GM23338 (cell line): ENCODE measurements at regions not wholly inside any gene's neighbourhood (a gene's known extent, or its start where the extent isn't known, plus 50 kb on each side); places are given as distances from the start of the nearest gene placed in this dataset.

ENCODE experiments used
- ATAC-seq: fragments of 200-7000 bp; cut with Tn5 transposase; 3 replicates; pipeline ENCODE4 v1.9.1; 2020
- DNase-seq: peaks from one replicate; pipeline ENCODE4 v3.0.0-alpha.2; 2015; ENCODE audit warnings: low spot score
- H2AFZ ChIP-seq: fragments of 200-600 bp; sonication (generic); 2 replicates; pipeline ENCODE4 v1.8.0; 2016; ENCODE audit warnings: antibody characterized with exemption, mild to moderate bottlenecking, moderate library complexity
- H3F3A ChIP-seq: fragments of 200-600 bp; sonication (generic); replicated peaks from 2 replicates; pipeline ENCODE4 v1.8.0; 2017; ENCODE audit warnings: antibody characterized with exemption, mixed run types, low read depth
- H3K27ac ChIP-seq: fragments of 200-600 bp; sonication (generic); 2 replicates; pipeline ENCODE4 v1.6.1; 2016; ENCODE audit warnings: low read depth
- H3K27me3 ChIP-seq: fragments of 200-600 bp; sonication (generic); 2 replicates; pipeline ENCODE4 v1.8.0; 2016; ENCODE audit warnings: mild to moderate bottlenecking, mixed run types, moderate library complexity; ENCODE audit not compliant: insufficient read depth
- H3K36me3 ChIP-seq: fragments of 200-600 bp; sonication (generic); 2 replicates; pipeline ENCODE4 v1.8.0; 2016; ENCODE audit warnings: mild to moderate bottlenecking; ENCODE audit not compliant: insufficient read depth
- H3K4me1 ChIP-seq: fragments of 200-600 bp; sonication (generic); 2 replicates; pipeline ENCODE4 v1.8.0; 2016; ENCODE audit warnings: mild to moderate bottlenecking, moderate library complexity; ENCODE audit not compliant: insufficient read depth
- H3K4me2 ChIP-seq: fragments of 200-600 bp; sonication (generic); 2 replicates; pipeline ENCODE4 v1.7.1; 2017; ENCODE audit warnings: mixed run types
- H3K4me3 ChIP-seq: fragments of 200-600 bp; sonication (generic); 2 replicates; pipeline ENCODE4 v1.6.1; 2016; ENCODE audit warnings: mixed run types
- H3K79me2 ChIP-seq: fragments of 200-600 bp; sonication (generic); replicated peaks from 2 replicates; pipeline ENCODE4 v1.8.0; 2017; ENCODE audit warnings: mild to moderate bottlenecking; ENCODE audit not compliant: insufficient read depth
- H3K9me2 ChIP-seq: fragments of 200-600 bp; sonication (generic); 2 replicates; pipeline ENCODE4 v1.8.0; 2017; ENCODE audit not compliant: insufficient read depth
- H4K20me1 ChIP-seq: fragments of 200-600 bp; sonication (generic); replicated peaks from 2 replicates; pipeline ENCODE4 v1.8.0; 2017; ENCODE audit warnings: mild to moderate bottlenecking; ENCODE audit not compliant: insufficient read depth
- H3K27ac Mint-ChIP-seq: 2 replicates; pipeline ENCODE4 v1.8.0; 2020; ENCODE audit warnings: inconsistent platforms, mild to moderate bottlenecking, moderate library complexity, mixed read lengths
- H3K27me3 Mint-ChIP-seq: 3 replicates; pipeline ENCODE4 v1.8.0; 2022; ENCODE audit warnings: low read depth, mild to moderate bottlenecking, moderate library complexity, mixed read lengths, inconsistent platforms; ENCODE audit not compliant: insufficient read depth, poor library complexity
- H3K36me3 Mint-ChIP-seq: 3 replicates; pipeline ENCODE4 v1.8.0; 2021; ENCODE audit warnings: low read depth, mild to moderate bottlenecking, inconsistent platforms, moderate library complexity, mixed read lengths
- H3K4me1 Mint-ChIP-seq: 3 replicates; pipeline ENCODE4 v1.8.0; 2020; ENCODE audit warnings: mild to moderate bottlenecking, inconsistent platforms, mixed read lengths
- H3K4me3 Mint-ChIP-seq: 3 replicates; pipeline ENCODE4 v1.8.0; 2021; ENCODE audit warnings: moderate library complexity, mild to moderate bottlenecking, inconsistent platforms, mixed read lengths
- H3K9me3 Mint-ChIP-seq: 3 replicates; pipeline ENCODE4 v1.8.0; 2020; ENCODE audit warnings: moderate library complexity, mild to moderate bottlenecking, inconsistent platforms, mixed read lengths
- CREB1 ChIP-seq: fragments of 250-450 bp; sonication (Bioruptor Pico); IDR thresholded peaks from 2 replicates; pipeline ENCODE4 v1.5.0; 2020; ENCODE audit warnings: low read depth, mild to moderate bottlenecking, moderate library complexity
- EZH2 ChIP-seq: fragments of 200-600 bp; sonication (generic); IDR thresholded peaks from one replicate; pipeline ENCODE4 v1.8.0; 2017; ENCODE audit warnings: antibody characterized with exemption, mild to moderate bottlenecking, low read depth; ENCODE audit not compliant: unreplicated experiment
- EZH2phosphoT487 ChIP-seq: fragments of 200-600 bp; sonication (generic); IDR thresholded peaks from one replicate; pipeline ENCODE4 v1.8.1; 2018; ENCODE audit warnings: antibody characterized with exemption; ENCODE audit not compliant: unreplicated experiment
- JUNB ChIP-seq: IDR thresholded peaks from one replicate; pipeline ENCODE4 v1.6.1; 2016; ENCODE audit warnings: antibody characterized with exemption; ENCODE audit not compliant: unreplicated experiment
- NANOG ChIP-seq: IDR thresholded peaks from 2 replicates; pipeline ENCODE4 v1.6.1; 2016; ENCODE audit warnings: antibody characterized with exemption, borderline replicate concordance
- STAT1 ChIP-seq: IDR thresholded peaks from one replicate; pipeline ENCODE4 v1.6.1; 2016; ENCODE audit warnings: antibody characterized with exemption; ENCODE audit not compliant: unreplicated experiment
- ZNF114 ChIP-seq: fragments of 250-450 bp; sonication (Bioruptor Pico); IDR thresholded peaks from 2 replicates; pipeline ENCODE4 v1.5.0; 2020; ENCODE audit warnings: mild to moderate bottlenecking, moderate library complexity
- ZNF331 ChIP-seq: fragments of 250-450 bp; sonication (Bioruptor Pico); IDR thresholded peaks from 2 replicates; pipeline ENCODE4 v1.5.0; 2020; ENCODE audit warnings: low read depth, mild to moderate bottlenecking, moderate library complexity
- TF ChIP-seq, protein P1 (sequence below): fragments of 250-450 bp; sonication (Bioruptor Pico); IDR thresholded peaks from 2 replicates; pipeline ENCODE4 v1.5.0; 2020; ENCODE audit warnings: mild to moderate bottlenecking, moderate library complexity
- TF ChIP-seq, protein P2 (sequence below): IDR thresholded peaks from one replicate; pipeline ENCODE4 v1.6.1; 2018; ENCODE audit warnings: antibody characterized with exemption; ENCODE audit not compliant: unreplicated experiment
- TF ChIP-seq, protein P3 (sequence below), 2 experiments: fragments of 200-600 bp in 1 of 2; sonication (generic) in 1 of 2; conservative IDR thresholded peaks; 2 replicates each; pipeline versions ENCODE4 v1.5.1 to v1.6.1; 2016 to 2017; ENCODE audit warnings: antibody characterized with exemption in 2 of 2, low read depth in 2 of 2, mild to moderate bottlenecking in 2 of 2, moderate library complexity in 1 of 2

DNA sequence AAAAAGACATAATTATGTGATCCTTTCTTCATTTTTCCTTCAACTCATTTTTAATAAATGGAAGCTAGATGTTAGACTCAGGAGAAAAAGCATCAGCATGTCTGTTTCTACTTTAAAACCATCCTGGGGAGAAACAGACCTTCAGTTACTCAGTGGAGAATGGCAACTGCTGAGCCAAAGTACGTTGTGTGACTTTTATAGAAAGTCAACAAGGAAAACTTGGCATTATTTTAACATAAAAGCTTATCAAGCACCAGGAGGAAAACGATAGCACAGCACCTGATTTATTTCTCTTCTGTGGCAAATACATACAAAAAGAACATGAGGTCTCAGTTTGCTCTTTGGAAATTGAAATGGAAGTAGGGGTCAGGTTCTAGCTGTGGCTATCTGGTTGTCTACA, 115.3 kb upstream of the RIPOR2 start:
- Histone ChIP-seq H3K9me2 (peaks cover 14% of the 10 kb centered on the region), H3K36me3 (no peaks in the 10 kb centered on the region), H3K4me1 (no peaks in the 10 kb centered on the region), H4K20me1 (no peaks in the 10 kb centered on the region), H3K79me2 (no peaks in the 10 kb centered on the region), H2AFZ (no peak overlapping the region; the same call in 1 of the 2 replicates), H3K4me3 (no peak overlapping the region), H3K27me3 (no peaks in the 10 kb centered on the region), H3K27ac (no peak overlapping the region), H3F3A (no peaks in the 10 kb centered on the region), H3K4me2 (no peak overlapping the region)
- no peak overlapping the region for H3K4me3 Mint-ChIP-seq
- no peak overlapping the region for H3K27ac Mint-ChIP-seq
- peaks cover 2% of the 10 kb centered on the region for H3K27me3 Mint-ChIP-seq
- H3K4me1 Mint-ChIP-seq, result peaks cover 6% of the 10 kb centered on the region; the same call in 2 of the 3 replicates
- TF ChIP-seq JUNB (no peak), EZH2phosphoT487 (no peak), STAT1 (no peak)
- ATAC-seq, result no peak
- H3K36me3 Mint-ChIP-seq, result peaks cover 3% of the 10 kb centered on the region; the same call in 1 of the 3 replicates
- no peak for DNase-seq
- H3K9me3 Mint-ChIP-seq, result peaks cover 5% of the 10 kb centered on the region; the same call in 2 of the 3 replicates

DNA sequence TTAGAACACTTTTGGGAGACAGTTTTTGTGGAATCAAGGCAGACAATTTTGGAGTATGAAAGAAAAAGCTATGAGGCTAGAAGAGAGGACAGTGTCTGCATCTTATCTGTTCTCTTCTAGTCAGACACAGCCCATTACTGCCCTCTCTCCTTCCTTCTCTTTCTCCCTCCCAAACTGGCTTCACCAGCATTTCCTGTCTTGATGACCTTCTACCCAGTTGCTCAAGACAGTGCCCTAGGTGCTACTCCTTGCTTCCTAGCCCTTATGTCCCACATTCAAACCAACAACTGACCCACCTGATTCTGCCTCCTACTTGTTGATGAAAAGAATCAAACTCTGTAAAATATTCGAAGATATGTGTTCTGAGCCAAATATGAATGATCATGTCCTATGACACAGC, 116.4 kb upstream of the RIPOR2 start:
- Histone ChIP-seq H2AFZ (no peak overlapping the region), H3K9me2 (peaks cover 20% of the 10 kb centered on the region), H3K4me2 (no peak overlapping the region), H3K4me1 (no peaks in the 10 kb centered on the region), H3F3A (no peaks in the 10 kb centered on the region), H3K4me3 (no peak overlapping the region), H3K27ac (no peak overlapping the region), H3K36me3 (no peaks in the 10 kb centered on the region), H4K20me1 (no peaks in the 10 kb centered on the region), H3K27me3 (no peaks in the 10 kb centered on the region), H3K79me2 (no peaks in the 10 kb centered on the region)
- Mint-ChIP-seq H3K9me3 (peaks cover 5% of the 10 kb centered on the region; the same call in 2 of the 3 replicates), H3K36me3 (peaks cover 3% of the 10 kb centered on the region; the same call in 1 of the 3 replicates), H3K4me3 (no peak overlapping the region), H3K27me3 (peaks cover 2% of the 10 kb centered on the region), H3K27ac (no peak overlapping the region), H3K4me1 (peaks cover 6% of the 10 kb centered on the region; the same call in 2 of the 3 replicates)
- DNase-seq (no peak), ATAC-seq (no peak)
- TF ChIP-seq JUNB, result no peak
- no peak for TF ChIP-seq ZNF331 (CRISPR knock-in tag)
- TF ChIP-seq EZH2, result no peak
- TF ChIP-seq, protein P1, sequence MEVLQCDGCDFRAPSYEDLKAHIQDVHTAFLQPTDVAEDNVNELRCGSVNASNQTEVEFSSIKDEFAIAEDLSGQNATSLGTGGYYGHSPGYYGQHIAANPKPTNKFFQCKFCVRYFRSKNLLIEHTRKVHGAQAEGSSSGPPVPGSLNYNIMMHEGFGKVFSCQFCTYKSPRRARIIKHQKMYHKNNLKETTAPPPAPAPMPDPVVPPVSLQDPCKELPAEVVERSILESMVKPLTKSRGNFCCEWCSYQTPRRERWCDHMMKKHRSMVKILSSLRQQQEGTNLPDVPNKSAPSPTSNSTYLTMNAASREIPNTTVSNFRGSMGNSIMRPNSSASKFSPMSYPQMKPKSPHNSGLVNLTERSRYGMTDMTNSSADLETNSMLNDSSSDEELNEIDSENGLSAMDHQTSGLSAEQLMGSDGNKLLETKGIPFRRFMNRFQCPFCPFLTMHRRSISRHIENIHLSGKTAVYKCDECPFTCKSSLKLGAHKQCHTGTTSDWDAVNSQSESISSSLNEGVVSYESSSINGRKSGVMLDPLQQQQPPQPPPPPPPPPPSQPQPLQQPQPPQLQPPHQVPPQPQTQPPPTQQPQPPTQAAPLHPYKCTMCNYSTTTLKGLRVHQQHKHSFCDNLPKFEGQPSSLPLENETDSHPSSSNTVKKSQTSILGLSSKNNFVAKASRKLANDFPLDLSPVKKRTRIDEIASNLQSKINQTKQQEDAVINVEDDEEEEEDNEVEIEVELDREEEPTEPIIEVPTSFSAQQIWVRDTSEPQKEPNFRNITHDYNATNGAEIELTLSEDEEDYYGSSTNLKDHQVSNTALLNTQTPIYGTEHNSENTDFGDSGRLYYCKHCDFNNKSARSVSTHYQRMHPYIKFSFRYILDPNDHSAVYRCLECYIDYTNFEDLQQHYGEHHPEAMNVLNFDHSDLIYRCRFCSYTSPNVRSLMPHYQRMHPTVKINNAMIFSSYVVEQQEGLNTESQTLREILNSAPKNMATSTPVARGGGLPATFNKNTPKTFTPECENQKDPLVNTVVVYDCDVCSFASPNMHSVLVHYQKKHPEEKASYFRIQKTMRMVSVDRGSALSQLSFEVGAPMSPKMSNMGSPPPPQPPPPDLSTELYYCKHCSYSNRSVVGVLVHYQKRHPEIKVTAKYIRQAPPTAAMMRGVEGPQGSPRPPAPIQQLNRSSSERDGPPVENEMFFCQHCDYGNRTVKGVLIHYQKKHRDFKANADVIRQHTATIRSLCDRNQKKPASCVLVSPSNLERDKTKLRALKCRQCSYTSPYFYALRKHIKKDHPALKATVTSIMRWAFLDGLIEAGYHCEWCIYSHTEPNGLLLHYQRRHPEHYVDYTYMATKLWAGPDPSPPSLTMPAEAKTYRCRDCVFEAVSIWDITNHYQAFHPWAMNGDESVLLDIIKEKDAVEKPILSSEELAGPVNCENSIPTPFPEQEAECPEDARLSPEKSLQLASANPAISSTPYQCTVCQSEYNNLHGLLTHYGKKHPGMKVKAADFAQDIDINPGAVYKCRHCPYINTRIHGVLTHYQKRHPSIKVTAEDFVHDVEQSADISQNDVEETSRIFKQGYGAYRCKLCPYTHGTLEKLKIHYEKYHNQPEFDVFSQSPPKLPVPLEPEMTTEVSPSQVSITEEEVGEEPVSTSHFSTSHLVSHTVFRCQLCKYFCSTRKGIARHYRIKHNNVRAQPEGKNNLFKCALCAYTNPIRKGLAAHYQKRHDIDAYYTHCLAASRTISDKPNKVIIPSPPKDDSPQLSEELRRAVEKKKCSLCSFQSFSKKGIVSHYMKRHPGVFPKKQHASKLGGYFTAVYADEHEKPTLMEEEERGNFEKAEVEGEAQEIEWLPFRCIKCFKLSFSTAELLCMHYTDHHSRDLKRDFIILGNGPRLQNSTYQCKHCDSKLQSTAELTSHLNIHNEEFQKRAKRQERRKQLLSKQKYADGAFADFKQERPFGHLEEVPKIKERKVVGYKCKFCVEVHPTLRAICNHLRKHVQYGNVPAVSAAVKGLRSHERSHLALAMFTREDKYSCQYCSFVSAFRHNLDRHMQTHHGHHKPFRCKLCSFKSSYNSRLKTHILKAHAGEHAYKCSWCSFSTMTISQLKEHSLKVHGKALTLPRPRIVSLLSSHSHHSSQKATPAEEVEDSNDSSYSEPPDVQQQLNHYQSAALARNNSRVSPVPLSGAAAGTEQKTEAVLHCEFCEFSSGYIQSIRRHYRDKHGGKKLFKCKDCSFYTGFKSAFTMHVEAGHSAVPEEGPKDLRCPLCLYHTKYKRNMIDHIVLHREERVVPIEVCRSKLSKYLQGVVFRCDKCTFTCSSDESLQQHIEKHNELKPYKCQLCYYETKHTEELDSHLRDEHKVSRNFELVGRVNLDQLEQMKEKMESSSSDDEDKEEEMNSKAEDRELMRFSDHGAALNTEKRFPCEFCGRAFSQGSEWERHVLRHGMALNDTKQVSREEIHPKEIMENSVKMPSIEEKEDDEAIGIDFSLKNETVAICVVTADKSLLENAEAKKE (CRISPR knock-in tag), result no peak
- TF ChIP-seq STAT1, result no peak
- TF ChIP-seq, protein P2, sequence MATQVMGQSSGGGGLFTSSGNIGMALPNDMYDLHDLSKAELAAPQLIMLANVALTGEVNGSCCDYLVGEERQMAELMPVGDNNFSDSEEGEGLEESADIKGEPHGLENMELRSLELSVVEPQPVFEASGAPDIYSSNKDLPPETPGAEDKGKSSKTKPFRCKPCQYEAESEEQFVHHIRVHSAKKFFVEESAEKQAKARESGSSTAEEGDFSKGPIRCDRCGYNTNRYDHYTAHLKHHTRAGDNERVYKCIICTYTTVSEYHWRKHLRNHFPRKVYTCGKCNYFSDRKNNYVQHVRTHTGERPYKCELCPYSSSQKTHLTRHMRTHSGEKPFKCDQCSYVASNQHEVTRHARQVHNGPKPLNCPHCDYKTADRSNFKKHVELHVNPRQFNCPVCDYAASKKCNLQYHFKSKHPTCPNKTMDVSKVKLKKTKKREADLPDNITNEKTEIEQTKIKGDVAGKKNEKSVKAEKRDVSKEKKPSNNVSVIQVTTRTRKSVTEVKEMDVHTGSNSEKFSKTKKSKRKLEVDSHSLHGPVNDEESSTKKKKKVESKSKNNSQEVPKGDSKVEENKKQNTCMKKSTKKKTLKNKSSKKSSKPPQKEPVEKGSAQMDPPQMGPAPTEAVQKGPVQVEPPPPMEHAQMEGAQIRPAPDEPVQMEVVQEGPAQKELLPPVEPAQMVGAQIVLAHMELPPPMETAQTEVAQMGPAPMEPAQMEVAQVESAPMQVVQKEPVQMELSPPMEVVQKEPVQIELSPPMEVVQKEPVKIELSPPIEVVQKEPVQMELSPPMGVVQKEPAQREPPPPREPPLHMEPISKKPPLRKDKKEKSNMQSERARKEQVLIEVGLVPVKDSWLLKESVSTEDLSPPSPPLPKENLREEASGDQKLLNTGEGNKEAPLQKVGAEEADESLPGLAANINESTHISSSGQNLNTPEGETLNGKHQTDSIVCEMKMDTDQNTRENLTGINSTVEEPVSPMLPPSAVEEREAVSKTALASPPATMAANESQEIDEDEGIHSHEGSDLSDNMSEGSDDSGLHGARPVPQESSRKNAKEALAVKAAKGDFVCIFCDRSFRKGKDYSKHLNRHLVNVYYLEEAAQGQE, result no peak
- TF ChIP-seq ZNF114 (CRISPR knock-in tag), result no peak
- TF ChIP-seq NANOG, result no peak
- TF ChIP-seq, protein P3, sequence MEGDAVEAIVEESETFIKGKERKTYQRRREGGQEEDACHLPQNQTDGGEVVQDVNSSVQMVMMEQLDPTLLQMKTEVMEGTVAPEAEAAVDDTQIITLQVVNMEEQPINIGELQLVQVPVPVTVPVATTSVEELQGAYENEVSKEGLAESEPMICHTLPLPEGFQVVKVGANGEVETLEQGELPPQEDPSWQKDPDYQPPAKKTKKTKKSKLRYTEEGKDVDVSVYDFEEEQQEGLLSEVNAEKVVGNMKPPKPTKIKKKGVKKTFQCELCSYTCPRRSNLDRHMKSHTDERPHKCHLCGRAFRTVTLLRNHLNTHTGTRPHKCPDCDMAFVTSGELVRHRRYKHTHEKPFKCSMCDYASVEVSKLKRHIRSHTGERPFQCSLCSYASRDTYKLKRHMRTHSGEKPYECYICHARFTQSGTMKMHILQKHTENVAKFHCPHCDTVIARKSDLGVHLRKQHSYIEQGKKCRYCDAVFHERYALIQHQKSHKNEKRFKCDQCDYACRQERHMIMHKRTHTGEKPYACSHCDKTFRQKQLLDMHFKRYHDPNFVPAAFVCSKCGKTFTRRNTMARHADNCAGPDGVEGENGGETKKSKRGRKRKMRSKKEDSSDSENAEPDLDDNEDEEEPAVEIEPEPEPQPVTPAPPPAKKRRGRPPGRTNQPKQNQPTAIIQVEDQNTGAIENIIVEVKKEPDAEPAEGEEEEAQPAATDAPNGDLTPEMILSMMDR (conservative IDR thresholded peaks at IDR 0.05; ENCODE audit: low read depth in 2 of 2), result no peak
- no peak for TF ChIP-seq CREB1 (CRISPR knock-in tag)
